Gastrocnemius medialis (tissue), 4 donors: ENCODE measurements at regions not wholly inside any gene's neighbourhood (a gene's known extent, or its start where the extent isn't known, plus 50 kb on each side); places are given as distances from the start of the nearest gene placed in this dataset.

Experiments
- ATAC-seq, 2 donors: fragments of 150-250 bp; one replicate each; pipeline ENCODE4 v1.9.1; 2016
- DNase-seq, 2 donors: peaks; one replicate each; pipeline ENCODE4 v3.0.0-alpha.2; 2019
- H3K27ac ChIP-seq, 4 donors: fragments of 200-600 bp; sonication (generic); 1 replicate in 1 of 4; 2 replicates in 3 of 4; pipeline ENCODE4 v1.5.1; 2016 to 2018; ENCODE audit warnings: mild to moderate bottlenecking in 2 of 4, moderate library complexity in 1 of 4
- H3K27me3 ChIP-seq, 3 donors: fragments of 200-600 bp; sonication (generic) in 2 of 3; 1 replicate in 1 of 3; 2 replicates in 2 of 3; pipeline versions ENCODE4 v1.5.1 to v1.6.0; 2016 to 2019; ENCODE audit warnings: mild to moderate bottlenecking in 1 of 3, moderate library complexity in 1 of 3
- H3K36me3 ChIP-seq, 2 donors: fragments of 200-600 bp; sonication (generic) in 1 of 2; one replicate each; pipeline ENCODE4 v1.5.1; 2017 to 2018
- H3K4me1 ChIP-seq, 2 donors: fragments of 200-600 bp; sonication (generic) in 1 of 2; one replicate each; pipeline ENCODE4 v1.5.1; 2016 to 2017; ENCODE audit warnings: mild to moderate bottlenecking in 2 of 2
- H3K4me3 ChIP-seq, 4 donors: fragments of 200-600 bp; sonication (generic) in 3 of 4; 1 replicate in 1 of 4; 2 replicates in 3 of 4; pipeline ENCODE4 v1.5.1; 2016 to 2019; ENCODE audit warnings: mild to moderate bottlenecking in 2 of 4
- H3K9me3 ChIP-seq, 3 donors: fragments of 200-600 bp; sonication (generic) in 2 of 3; 1 replicate in 1 of 3; 2 replicates in 2 of 3; pipeline ENCODE4 v1.5.1; 2016 to 2019
- POLR2A ChIP-seq, 2 donors: fragments of 450-650 bp; IDR thresholded peaks; one replicate each; pipeline ENCODE4 v1.6.1; 2017; ENCODE audit warnings: antibody characterized with exemption in 2 of 2, mild to moderate bottlenecking in 2 of 2, moderate library complexity in 2 of 2
- in situ Hi-C, 4 donors: fragments of 200-750 bp; cut with MboI; loops; one replicate each; pipeline versions ENCODE4 v1.15.0 to v1.8.0; 2017; ENCODE audit warnings: low sequenced_read_pairs in 4 of 4
- intact Hi-C: fragments of 100-400 bp; cut with DNase I; formaldehyde crosslinking; loops from one replicate; pipeline ENCODE4 v1.15.1; 2023; ENCODE audit warnings: low total_unique reads
- TF ChIP-seq, protein P1 (sequence below), 5 experiments: fragments of 450-650 bp in 3 of 5; fragments of 200-600 bp in 2 of 5; sonication (generic) in 2 of 5; IDR thresholded peaks in 4 of 5; conservative IDR thresholded peaks in 1 of 5; 1 replicate in 4 of 5; 2 replicates in 1 of 5; pipeline ENCODE4 v1.5.1; 2016 to 2019; ENCODE audit warnings: antibody characterized with exemption in 5 of 5, mild to moderate bottlenecking in 3 of 5, moderate library complexity in 3 of 5

DNA sequence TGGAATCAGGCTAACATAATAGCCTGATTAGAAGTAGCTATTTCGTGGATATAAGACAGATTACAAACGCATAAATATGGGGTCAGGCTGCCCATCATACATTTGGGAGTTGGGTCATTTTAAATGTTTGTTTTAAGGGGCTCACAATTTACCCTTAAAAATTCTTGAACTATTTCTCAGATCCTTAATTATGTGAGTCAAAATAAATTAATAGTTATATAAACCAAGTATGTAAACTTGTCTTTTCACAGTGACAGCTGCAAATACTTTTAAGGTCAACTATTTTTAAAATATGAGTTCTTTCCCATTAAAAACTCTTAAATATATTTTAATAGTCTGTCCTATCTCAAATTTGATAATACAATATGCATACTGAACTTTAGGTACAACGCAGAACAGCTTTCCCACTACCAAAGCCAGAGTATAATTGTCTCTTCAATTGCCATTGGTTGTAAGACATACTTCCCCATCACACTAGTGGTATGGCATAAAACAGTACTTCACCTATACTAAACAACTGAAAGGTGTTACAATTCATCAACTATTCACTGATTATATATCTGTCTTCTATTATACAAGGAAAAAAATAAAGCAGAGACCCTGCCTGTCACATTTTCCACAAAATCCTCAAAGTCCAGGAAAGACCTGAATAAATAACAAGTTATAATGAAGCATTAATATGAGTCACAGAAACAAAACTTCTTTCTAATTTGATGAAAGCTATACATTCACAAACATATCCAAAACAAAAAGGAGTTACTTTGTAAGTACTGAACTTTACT is 80.8 kb upstream of the COL21A1 start:
- ATAC-seq: no peak
- no peaks in the 10 kb centered on the region for H3K9me3 ChIP-seq
- in situ Hi-C loops: no loop called here
- no peak overlapping the region for H3K4me3 ChIP-seq
- no peak for DNase-seq
- H3K27ac ChIP-seq: no peak overlapping the region
- no peaks in the 10 kb centered on the region for H3K4me1 ChIP-seq
- no peaks in the 10 kb centered on the region for H3K27me3 ChIP-seq
- intact Hi-C loops: no loop called here
- TF ChIP-seq, protein P1, sequence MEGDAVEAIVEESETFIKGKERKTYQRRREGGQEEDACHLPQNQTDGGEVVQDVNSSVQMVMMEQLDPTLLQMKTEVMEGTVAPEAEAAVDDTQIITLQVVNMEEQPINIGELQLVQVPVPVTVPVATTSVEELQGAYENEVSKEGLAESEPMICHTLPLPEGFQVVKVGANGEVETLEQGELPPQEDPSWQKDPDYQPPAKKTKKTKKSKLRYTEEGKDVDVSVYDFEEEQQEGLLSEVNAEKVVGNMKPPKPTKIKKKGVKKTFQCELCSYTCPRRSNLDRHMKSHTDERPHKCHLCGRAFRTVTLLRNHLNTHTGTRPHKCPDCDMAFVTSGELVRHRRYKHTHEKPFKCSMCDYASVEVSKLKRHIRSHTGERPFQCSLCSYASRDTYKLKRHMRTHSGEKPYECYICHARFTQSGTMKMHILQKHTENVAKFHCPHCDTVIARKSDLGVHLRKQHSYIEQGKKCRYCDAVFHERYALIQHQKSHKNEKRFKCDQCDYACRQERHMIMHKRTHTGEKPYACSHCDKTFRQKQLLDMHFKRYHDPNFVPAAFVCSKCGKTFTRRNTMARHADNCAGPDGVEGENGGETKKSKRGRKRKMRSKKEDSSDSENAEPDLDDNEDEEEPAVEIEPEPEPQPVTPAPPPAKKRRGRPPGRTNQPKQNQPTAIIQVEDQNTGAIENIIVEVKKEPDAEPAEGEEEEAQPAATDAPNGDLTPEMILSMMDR (IDR thresholded peaks at IDR 0.05 in 4 of 5, conservative IDR thresholded peaks at IDR 0.05 in 1 of 5): no peak
- no peak for TF ChIP-seq POLR2A (IDR thresholded peaks at IDR 0.05)
- no peaks in the 10 kb centered on the region for H3K36me3 ChIP-seq

- intact Hi-C loops: no loop called here
- DNase-seq (no peak), ATAC-seq (no peak)
- no peak overlapping the region for H3K27ac ChIP-seq
- no peaks in the 10 kb centered on the region for H3K36me3 ChIP-seq
- H3K9me3 ChIP-seq: no peaks in the 10 kb centered on the region
- in situ Hi-C loops: no loop called here
- no peak overlapping the region for H3K4me3 ChIP-seq
- TF ChIP-seq, protein P1 (IDR thresholded peaks at IDR 0.05 in 4 of 5, conservative IDR thresholded peaks at IDR 0.05 in 1 of 5): no peak
- TF ChIP-seq POLR2A (IDR thresholded peaks at IDR 0.05): no peak
- H3K27me3 ChIP-seq: no peaks in the 10 kb centered on the region
- no peaks in the 10 kb centered on the region for H3K4me1 ChIP-seq
These were observed 77.0 kb upstream of the COL21A1 start for GRCh38 chr6:56324396-56324795.

- Histone ChIP-seq H3K9me3 (no peaks in the 10 kb centered on the region), H3K27me3 (no peaks in the 10 kb centered on the region), H3K4me3 (no peak overlapping the region), H3K36me3 (no peaks in the 10 kb centered on the region), H3K4me1 (no peaks in the 10 kb centered on the region), H3K27ac (no peak overlapping the region)
- ATAC-seq (no peak), DNase-seq (no peak)
- TF ChIP-seq, protein P1 (IDR thresholded peaks at IDR 0.05 in 4 of 5, conservative IDR thresholded peaks at IDR 0.05 in 1 of 5): no peak
- in situ Hi-C loops: no loop called here
- intact Hi-C loops: no loop called here
These were observed 71.5 kb upstream of the COL21A1 start for GRCh38 chr6:56318851-56319250.

DNA sequence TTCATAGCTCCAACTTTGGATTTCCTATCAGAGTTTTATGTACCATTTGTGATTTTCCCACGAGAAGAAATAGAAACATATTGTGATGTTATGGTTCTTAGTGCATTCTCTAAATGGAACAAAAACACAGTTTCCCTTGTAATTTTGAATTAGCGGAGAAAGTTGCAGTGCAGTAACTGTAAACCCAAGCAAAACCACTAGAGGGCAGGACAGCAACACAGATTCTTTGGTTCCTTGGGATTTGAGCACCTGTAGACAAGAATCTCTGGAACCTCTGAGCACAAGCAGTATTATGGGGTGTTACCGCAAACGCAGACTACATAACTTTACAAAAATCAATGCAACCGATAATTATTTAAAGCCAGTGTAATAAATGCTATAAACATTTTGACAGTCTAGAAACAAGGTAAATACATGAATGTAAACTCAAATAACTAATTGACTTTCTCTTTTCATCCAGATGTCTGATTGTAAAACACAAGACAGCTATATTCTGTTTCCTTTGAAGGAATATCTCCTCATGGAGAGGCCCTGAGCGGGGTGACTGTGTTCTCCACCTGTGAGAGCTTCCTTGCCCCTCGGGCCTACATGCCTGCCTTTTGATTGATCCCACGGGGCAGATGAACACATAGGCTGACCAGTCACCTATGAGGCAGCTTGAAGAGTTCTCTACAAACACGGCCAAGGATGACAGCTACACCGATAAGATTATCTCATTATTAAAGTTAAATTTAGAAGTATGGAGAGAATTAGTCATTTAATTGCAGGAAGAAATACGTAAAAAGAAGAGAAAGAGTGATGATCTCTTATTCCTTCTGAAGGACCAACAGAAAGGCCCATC is 67.5 kb upstream of the COL21A1 start:
- no peaks in the 10 kb centered on the region for H3K4me1 ChIP-seq
- no peak for DNase-seq
- no peaks in the 10 kb centered on the region for H3K36me3 ChIP-seq
- no peaks in the 10 kb centered on the region for H3K27me3 ChIP-seq
- ATAC-seq: no peak
- TF ChIP-seq, protein P1 (IDR thresholded peaks at IDR 0.05 in 4 of 5, conservative IDR thresholded peaks at IDR 0.05 in 1 of 5): peak in 2 of 5 experiments; percentile 9 to 33
- TF ChIP-seq POLR2A (IDR thresholded peaks at IDR 0.05): no peak
- no peak overlapping the region for H3K27ac ChIP-seq
- in situ Hi-C loops: no loop called here
- no peaks in the 10 kb centered on the region for H3K9me3 ChIP-seq
- H3K4me3 ChIP-seq: no peak overlapping the region
- intact Hi-C loops: no loop called here
